Mesothelial cell of epicardium (in vitro differentiated cells): ENCODE measurements at regions not wholly inside any gene's neighbourhood (a gene's known extent, or its start where the extent isn't known, plus 50 kb on each side); places are given as distances from the start of the nearest gene placed in this dataset.

Experiments
- DNase-seq, 2 experiments: peaks; one replicate each; pipeline ENCODE4 v3.0.0; 2021; ENCODE audit warnings: low spot score in 2 of 2; ENCODE audit not compliant: unreplicated experiment in 2 of 2
- H3K27ac Mint-ChIP-seq: 2 replicates; pipeline ENCODE4 v1.8.0; 2021; ENCODE audit warnings: mixed read lengths
- H3K27me3 Mint-ChIP-seq: 2 replicates; pipeline ENCODE4 v1.8.0; 2021; ENCODE audit warnings: low read depth, mixed read lengths
- H3K36me3 Mint-ChIP-seq: 2 replicates; pipeline ENCODE4 v1.8.0; 2021; ENCODE audit warnings: mixed read lengths
- H3K4me1 Mint-ChIP-seq: 2 replicates; pipeline ENCODE4 v1.8.0; 2021; ENCODE audit warnings: mixed read lengths
- H3K4me3 Mint-ChIP-seq: 2 replicates; pipeline ENCODE4 v1.8.0; 2021; ENCODE audit warnings: mild to moderate bottlenecking, moderate library complexity, mixed read lengths
- H3K9me3 Mint-ChIP-seq: 2 replicates; pipeline ENCODE4 v1.8.0; 2021; ENCODE audit warnings: mixed read lengths
- TF ChIP-seq, protein P1 (sequence below): fragments of 200-600 bp; sonication (generic); IDR thresholded peaks from one replicate; pipeline ENCODE4 v1.5.0; 2021; ENCODE audit warnings: antibody characterized with exemption; ENCODE audit not compliant: unreplicated experiment

DNA sequence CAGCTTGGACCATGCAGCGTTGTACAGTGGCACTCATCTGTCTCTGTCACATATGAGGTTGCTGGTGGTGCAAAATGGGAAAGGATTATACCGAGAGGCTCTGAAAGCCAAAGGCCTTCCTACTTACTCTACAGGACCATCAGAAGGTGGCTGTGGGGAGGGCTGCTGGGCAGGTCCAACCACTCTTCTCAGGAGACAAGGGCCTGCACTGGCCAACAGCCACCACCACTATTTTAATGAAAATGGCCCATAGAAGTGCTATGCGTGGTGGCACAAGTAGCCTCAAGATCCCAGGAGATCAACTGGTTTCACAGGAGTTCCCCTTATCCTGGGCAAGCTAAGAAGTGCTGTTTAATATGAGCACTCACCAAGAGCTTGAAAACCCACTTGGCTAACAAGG is 52.3 kb downstream of the MRPL57 start:
- peaks cover 14% of the 10 kb centered on the region for H3K4me1 Mint-ChIP-seq
- no peaks in the 10 kb centered on the region for H3K9me3 Mint-ChIP-seq
- peaks cover 3% of the 10 kb centered on the region for H3K27me3 Mint-ChIP-seq

DNA sequence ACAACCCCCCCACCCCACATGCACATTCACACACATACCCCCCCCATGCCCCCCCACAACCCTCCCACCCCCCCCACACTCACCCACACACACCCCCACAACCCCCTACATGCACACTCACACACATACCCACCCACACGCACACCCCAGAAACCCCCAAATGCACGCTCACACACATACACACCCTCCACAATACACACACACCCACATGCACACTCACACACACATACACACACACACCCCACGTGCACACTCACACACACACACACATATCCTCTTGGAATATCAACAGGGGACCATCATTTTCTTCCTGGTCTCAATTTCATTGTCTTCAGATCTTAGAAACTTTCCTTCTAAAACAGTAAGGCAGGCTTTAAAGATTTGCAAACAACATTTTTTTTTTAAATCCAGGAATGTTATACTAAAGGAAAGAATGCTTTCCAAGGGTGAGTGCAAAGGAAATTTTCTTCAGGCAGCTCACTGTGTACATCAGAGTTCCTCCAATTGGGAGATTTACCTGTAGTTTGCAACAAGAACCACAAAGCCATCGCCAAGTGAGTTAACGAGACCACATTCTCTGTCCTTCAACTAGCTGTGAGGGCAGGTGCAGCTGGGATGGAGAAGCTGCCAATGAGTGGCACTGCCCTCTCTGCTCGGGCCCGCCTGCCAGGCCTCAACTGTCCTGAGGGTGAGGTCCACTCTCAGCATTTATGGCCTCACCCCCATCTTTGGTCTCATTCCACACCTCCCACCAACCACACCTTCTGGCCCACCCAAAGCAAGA is 53.0 kb downstream of the MRPL57 start:
- Mint-ChIP-seq H3K27me3 (peaks cover 1% of the 10 kb centered on the region), H3K9me3 (no peaks in the 10 kb centered on the region), H3K36me3 (no peaks in the 10 kb centered on the region), H3K27ac (no peak overlapping the region), H3K4me3 (no peak overlapping the region), H3K4me1 (peaks cover 21% of the 10 kb centered on the region)
- TF ChIP-seq, protein P1, sequence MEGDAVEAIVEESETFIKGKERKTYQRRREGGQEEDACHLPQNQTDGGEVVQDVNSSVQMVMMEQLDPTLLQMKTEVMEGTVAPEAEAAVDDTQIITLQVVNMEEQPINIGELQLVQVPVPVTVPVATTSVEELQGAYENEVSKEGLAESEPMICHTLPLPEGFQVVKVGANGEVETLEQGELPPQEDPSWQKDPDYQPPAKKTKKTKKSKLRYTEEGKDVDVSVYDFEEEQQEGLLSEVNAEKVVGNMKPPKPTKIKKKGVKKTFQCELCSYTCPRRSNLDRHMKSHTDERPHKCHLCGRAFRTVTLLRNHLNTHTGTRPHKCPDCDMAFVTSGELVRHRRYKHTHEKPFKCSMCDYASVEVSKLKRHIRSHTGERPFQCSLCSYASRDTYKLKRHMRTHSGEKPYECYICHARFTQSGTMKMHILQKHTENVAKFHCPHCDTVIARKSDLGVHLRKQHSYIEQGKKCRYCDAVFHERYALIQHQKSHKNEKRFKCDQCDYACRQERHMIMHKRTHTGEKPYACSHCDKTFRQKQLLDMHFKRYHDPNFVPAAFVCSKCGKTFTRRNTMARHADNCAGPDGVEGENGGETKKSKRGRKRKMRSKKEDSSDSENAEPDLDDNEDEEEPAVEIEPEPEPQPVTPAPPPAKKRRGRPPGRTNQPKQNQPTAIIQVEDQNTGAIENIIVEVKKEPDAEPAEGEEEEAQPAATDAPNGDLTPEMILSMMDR: no peak
- DNase-seq: no peak

More for the DNA sequence above, 52.3 kb downstream of the MRPL57 start:
- Mint-ChIP-seq H3K36me3 (no peaks in the 10 kb centered on the region), H3K27ac (no peak overlapping the region), H3K4me3 (no peak overlapping the region)
- DNase-seq: no peak
- TF ChIP-seq, protein P1: no peak

DNA sequence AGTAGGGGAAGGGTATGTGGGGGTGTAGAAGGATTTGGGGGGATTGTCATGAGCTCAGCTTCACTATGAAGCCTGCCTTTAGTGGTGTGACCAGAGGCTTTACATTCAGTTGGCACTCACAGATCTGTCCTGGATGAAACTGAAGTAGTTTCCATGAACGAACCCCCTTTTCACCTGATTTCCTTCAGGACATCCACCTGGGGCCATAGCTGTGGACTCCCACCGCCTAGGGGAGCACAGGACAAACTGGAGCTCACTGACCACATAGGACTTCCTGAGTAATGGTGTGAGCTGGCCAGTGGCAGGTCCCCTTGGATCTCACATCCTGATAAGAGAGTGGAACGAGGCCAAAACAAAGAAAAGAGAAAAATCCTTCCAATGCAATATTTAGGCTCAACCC is 54.1 kb downstream of the MRPL57 start:
- peaks cover 30% of the 10 kb centered on the region for H3K4me1 Mint-ChIP-seq
- no peak for DNase-seq
- H3K27me3 Mint-ChIP-seq: peaks cover 1% of the 10 kb centered on the region
- TF ChIP-seq, protein P1: no peak
- H3K4me3 Mint-ChIP-seq: no peak overlapping the region
- no peak overlapping the region for H3K27ac Mint-ChIP-seq
- no peaks in the 10 kb centered on the region for H3K9me3 Mint-ChIP-seq
- no peaks in the 10 kb centered on the region for H3K36me3 Mint-ChIP-seq

DNA sequence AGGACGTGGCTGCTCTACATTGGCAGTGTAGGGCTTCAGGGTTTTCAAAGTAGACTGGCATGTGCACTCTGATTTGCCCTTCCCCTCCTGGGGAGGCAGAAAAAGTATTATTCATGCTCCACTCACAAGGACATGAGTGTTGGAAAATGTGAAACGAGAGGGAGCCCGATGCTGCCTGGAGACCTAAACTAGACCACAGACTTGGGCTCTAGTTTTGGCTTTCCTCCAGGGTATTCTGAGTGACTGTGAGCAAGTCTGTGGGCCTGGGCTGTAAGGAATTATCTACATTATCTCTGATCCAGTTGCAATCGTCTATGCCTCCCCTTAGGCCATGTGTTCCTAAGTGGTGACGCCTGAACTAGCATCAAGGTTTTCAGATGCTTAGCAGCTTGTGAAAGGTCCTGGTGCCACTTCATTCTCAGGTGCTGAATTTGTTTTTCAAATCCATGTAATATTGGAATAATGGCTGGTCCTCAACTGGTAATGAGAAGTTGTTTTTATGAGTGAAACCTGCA is 55.0 kb downstream of the MRPL57 start:
- H3K9me3 Mint-ChIP-seq: no peaks in the 10 kb centered on the region
- no peak overlapping the region for H3K27ac Mint-ChIP-seq
- H3K4me3 Mint-ChIP-seq: no peak overlapping the region
- no peak for DNase-seq
- H3K36me3 Mint-ChIP-seq: no peaks in the 10 kb centered on the region
- TF ChIP-seq, protein P1: no peak
- peaks cover 1% of the 10 kb centered on the region for H3K27me3 Mint-ChIP-seq
- peaks cover 32% of the 10 kb centered on the region for H3K4me1 Mint-ChIP-seq

DNA sequence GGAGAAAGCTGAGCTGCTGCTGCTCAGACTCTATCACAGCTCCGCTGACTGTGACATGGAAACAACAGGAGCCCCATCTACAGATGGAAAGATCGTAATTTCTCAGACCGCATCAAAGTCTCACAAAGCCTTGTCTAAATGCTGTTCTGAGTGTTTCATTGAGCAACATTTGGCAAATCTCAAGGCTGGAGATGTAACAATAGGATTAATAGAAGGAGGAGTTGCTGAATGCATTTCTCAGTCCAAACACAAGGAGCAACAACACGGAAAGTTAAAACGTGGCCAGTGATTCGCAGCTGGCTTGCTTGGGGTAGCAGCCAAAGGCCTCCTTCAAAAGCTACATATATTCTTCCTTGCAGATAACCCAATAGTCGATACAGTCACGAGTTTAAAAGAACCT is 55.7 kb downstream of the MRPL57 start:
- DNase-seq: no peak
- Mint-ChIP-seq H3K36me3 (no peaks in the 10 kb centered on the region), H3K27me3 (peaks cover 3% of the 10 kb centered on the region), H3K4me1 (peaks cover 32% of the 10 kb centered on the region), H3K4me3 (no peak overlapping the region), H3K9me3 (no peaks in the 10 kb centered on the region), H3K27ac (no peak overlapping the region)
- TF ChIP-seq, protein P1: no peak
